ENCODE measurements at regions not wholly inside any gene's neighbourhood (a gene's known extent, or its start where the extent isn't known, plus 50 kb on each side); places are given as distances from the start of the nearest gene placed in this dataset.

DNA sequence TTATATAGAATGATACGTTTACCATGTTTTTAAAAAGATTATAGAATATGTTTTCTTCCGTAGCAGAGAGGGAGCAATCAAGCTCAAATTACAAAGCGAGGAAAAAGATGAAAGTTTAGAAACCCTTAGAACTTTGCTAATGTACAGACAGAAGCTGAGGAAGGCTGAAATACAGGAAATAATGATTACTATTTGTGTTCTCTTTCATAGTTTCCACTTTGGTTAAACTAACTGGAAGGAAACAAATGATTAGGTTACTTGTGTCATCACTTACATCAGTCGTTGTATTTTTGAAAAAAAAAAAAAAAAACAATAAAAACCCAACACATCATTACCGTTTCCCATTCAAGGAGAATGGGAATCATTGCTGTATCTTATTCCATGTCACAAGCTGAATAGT is 337.8 kb upstream of the CBLB start:
- TF ChIP-seq, protein P1, sequence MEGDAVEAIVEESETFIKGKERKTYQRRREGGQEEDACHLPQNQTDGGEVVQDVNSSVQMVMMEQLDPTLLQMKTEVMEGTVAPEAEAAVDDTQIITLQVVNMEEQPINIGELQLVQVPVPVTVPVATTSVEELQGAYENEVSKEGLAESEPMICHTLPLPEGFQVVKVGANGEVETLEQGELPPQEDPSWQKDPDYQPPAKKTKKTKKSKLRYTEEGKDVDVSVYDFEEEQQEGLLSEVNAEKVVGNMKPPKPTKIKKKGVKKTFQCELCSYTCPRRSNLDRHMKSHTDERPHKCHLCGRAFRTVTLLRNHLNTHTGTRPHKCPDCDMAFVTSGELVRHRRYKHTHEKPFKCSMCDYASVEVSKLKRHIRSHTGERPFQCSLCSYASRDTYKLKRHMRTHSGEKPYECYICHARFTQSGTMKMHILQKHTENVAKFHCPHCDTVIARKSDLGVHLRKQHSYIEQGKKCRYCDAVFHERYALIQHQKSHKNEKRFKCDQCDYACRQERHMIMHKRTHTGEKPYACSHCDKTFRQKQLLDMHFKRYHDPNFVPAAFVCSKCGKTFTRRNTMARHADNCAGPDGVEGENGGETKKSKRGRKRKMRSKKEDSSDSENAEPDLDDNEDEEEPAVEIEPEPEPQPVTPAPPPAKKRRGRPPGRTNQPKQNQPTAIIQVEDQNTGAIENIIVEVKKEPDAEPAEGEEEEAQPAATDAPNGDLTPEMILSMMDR (IDR thresholded peaks at IDR 0.05; ENCODE audit: insufficient read depth, low read length), result no peak
- TF ChIP-seq, protein P2, sequence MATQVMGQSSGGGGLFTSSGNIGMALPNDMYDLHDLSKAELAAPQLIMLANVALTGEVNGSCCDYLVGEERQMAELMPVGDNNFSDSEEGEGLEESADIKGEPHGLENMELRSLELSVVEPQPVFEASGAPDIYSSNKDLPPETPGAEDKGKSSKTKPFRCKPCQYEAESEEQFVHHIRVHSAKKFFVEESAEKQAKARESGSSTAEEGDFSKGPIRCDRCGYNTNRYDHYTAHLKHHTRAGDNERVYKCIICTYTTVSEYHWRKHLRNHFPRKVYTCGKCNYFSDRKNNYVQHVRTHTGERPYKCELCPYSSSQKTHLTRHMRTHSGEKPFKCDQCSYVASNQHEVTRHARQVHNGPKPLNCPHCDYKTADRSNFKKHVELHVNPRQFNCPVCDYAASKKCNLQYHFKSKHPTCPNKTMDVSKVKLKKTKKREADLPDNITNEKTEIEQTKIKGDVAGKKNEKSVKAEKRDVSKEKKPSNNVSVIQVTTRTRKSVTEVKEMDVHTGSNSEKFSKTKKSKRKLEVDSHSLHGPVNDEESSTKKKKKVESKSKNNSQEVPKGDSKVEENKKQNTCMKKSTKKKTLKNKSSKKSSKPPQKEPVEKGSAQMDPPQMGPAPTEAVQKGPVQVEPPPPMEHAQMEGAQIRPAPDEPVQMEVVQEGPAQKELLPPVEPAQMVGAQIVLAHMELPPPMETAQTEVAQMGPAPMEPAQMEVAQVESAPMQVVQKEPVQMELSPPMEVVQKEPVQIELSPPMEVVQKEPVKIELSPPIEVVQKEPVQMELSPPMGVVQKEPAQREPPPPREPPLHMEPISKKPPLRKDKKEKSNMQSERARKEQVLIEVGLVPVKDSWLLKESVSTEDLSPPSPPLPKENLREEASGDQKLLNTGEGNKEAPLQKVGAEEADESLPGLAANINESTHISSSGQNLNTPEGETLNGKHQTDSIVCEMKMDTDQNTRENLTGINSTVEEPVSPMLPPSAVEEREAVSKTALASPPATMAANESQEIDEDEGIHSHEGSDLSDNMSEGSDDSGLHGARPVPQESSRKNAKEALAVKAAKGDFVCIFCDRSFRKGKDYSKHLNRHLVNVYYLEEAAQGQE (IDR thresholded peaks at IDR 0.05; ENCODE audit: insufficient replicate concordance, low read depth), result no peak
- TF ChIP-seq POLR2AphosphoS5 (IDR thresholded peaks at IDR 0.05; ENCODE audit: low read depth), result no peak
- no peak for TF ChIP-seq GABPA (IDR thresholded peaks at IDR 0.05; ENCODE audit: low read depth)

Data from HL-60 (cell line).